ENCODE measurements at regions not wholly inside any gene's neighbourhood (a gene's known extent, or its start where the extent isn't known, plus 50 kb on each side); places are given as distances from the start of the nearest gene placed in this dataset.
"Not testable (repeated sequence)": the region's sequence is repeated elsewhere in the genome, so short reads cannot be mapped to it uniquely, and the experiment has no call there.

- H3K27ac Mint-ChIP-seq, result peak overlapping the region in 2 of 10 donors; percentile 89 to 94
Measured at GRCh38 chr5:34245032-34245394, 202.0 kb upstream of the C1QTNF3 start.

GRCh38 chr5:34245813-34246212 is 202.8 kb upstream of the C1QTNF3 start:
- Mint-ChIP-seq H3K4me1 (peaks cover 1 to 25% (median 13%) of the 10 kb centered on the region in 4 donors), H3K4me3 (peak overlapping the region; percentile 61 to 87 (median 78)), H3K27ac (peak overlapping the region; percentile 72 to 97 (median 94))
- H3K9me3 Mint-ChIP-seq, H3K36me3 Mint-ChIP-seq, H3K27me3 Mint-ChIP-seq, ATAC-seq: not testable (repeated sequence)
- POLR2A ChIA-PET, result interaction anchor here (1.1 kb wide), 1 partner anchor 669 kb away, joined by 4 read pairs; the partner anchor contains the start of genes BRIX1 and RAD1
- DNase-seq, result peak in 2 of 10 donors; percentile 16 to 24

More at GRCh38 chr5:34245032-34245394, 202.0 kb upstream of the C1QTNF3 start:
- DNase-seq, POLR2A ChIA-PET, H3K9me3 Mint-ChIP-seq, H3K36me3 Mint-ChIP-seq, H3K27me3 Mint-ChIP-seq: not testable (repeated sequence)
- Mint-ChIP-seq H3K4me1 (peaks cover 1 to 26% (median 15%) of the 10 kb centered on the region in 4 donors), H3K4me3 (peak overlapping the region in 3 of 10 donors; percentile 74 to 87 (median 79))
- ATAC-seq, result peak; percentile 84 to 93

- H3K4me1 Mint-ChIP-seq, H3K4me3 Mint-ChIP-seq, H3K27me3 Mint-ChIP-seq, H3K36me3 Mint-ChIP-seq, DNase-seq, H3K27ac Mint-ChIP-seq, H3K9me3 Mint-ChIP-seq, ATAC-seq, POLR2A ChIA-PET: not testable (repeated sequence)
Measured at GRCh38 chr5:34258598-34258997, 215.6 kb upstream of the C1QTNF3 start.

GRCh38 chr5:34261020-34261419 is 218.0 kb upstream of the C1QTNF3 start:
- H3K9me3 Mint-ChIP-seq, POLR2A ChIA-PET, H3K36me3 Mint-ChIP-seq, DNase-seq, ATAC-seq, H3K4me3 Mint-ChIP-seq, H3K4me1 Mint-ChIP-seq, H3K27me3 Mint-ChIP-seq, H3K27ac Mint-ChIP-seq: not testable (repeated sequence)

GRCh38 chr5:34266151-34266550 is 223.1 kb upstream of the C1QTNF3 start:
- H3K4me3 Mint-ChIP-seq, DNase-seq, H3K27me3 Mint-ChIP-seq, H3K36me3 Mint-ChIP-seq, POLR2A ChIA-PET, H3K9me3 Mint-ChIP-seq, H3K4me1 Mint-ChIP-seq, ATAC-seq, H3K27ac Mint-ChIP-seq: not testable (repeated sequence)

GRCh38 chr5:34296759-34297158 is 253.7 kb upstream of the C1QTNF3 start:
- H3K9me3 Mint-ChIP-seq, POLR2A ChIA-PET, DNase-seq, H3K4me3 Mint-ChIP-seq, H3K27ac Mint-ChIP-seq, H3K36me3 Mint-ChIP-seq, H3K4me1 Mint-ChIP-seq, ATAC-seq: not testable (repeated sequence)
- peaks cover 4 to 17% (median 5%) of the 10 kb centered on the region in 5 donors for H3K27me3 Mint-ChIP-seq

- H3K4me3 Mint-ChIP-seq, H3K4me1 Mint-ChIP-seq, H3K9me3 Mint-ChIP-seq, POLR2A ChIA-PET, H3K36me3 Mint-ChIP-seq, H3K27ac Mint-ChIP-seq, DNase-seq, H3K27me3 Mint-ChIP-seq, ATAC-seq: not testable (repeated sequence)
Measured at GRCh38 chr5:34329201-34329600, 286.2 kb upstream of the C1QTNF3 start.

GRCh38 chr5:34329611-34330108 is 286.6 kb upstream of the C1QTNF3 start:
- POLR2A ChIA-PET, H3K27me3 Mint-ChIP-seq, H3K36me3 Mint-ChIP-seq, ATAC-seq, H3K27ac Mint-ChIP-seq, DNase-seq, H3K4me3 Mint-ChIP-seq, H3K9me3 Mint-ChIP-seq, H3K4me1 Mint-ChIP-seq: not testable (repeated sequence)

- H3K27me3 Mint-ChIP-seq, ATAC-seq, H3K4me3 Mint-ChIP-seq, POLR2A ChIA-PET, DNase-seq, H3K27ac Mint-ChIP-seq, H3K9me3 Mint-ChIP-seq, H3K4me1 Mint-ChIP-seq, H3K36me3 Mint-ChIP-seq: not testable (repeated sequence)
Measured at GRCh38 chr5:34331928-34332454, 289.0 kb upstream of the C1QTNF3 start.

GRCh38 chr5:34339408-34340001 is 296.5 kb upstream of the C1QTNF3 start:
- H3K4me3 Mint-ChIP-seq, DNase-seq, H3K9me3 Mint-ChIP-seq, ATAC-seq, POLR2A ChIA-PET, H3K4me1 Mint-ChIP-seq, H3K27ac Mint-ChIP-seq, H3K27me3 Mint-ChIP-seq, H3K36me3 Mint-ChIP-seq: not testable (repeated sequence)

- ATAC-seq, H3K27ac Mint-ChIP-seq, H3K36me3 Mint-ChIP-seq, H3K9me3 Mint-ChIP-seq, POLR2A ChIA-PET, H3K4me1 Mint-ChIP-seq, H3K4me3 Mint-ChIP-seq, DNase-seq: not testable (repeated sequence)
- H3K27me3 Mint-ChIP-seq, result peaks cover 5 to 16% (median 8%) of the 10 kb centered on the region in 5 donors
Measured at GRCh38 chr5:34354440-34354839, 301.7 kb upstream of the RAI14 start.

- H3K4me3 Mint-ChIP-seq, H3K36me3 Mint-ChIP-seq, H3K4me1 Mint-ChIP-seq, POLR2A ChIA-PET, ATAC-seq, H3K27me3 Mint-ChIP-seq, H3K27ac Mint-ChIP-seq, DNase-seq, H3K9me3 Mint-ChIP-seq: not testable (repeated sequence)
Measured at GRCh38 chr5:34371417-34371816, 284.7 kb upstream of the RAI14 start.

GRCh38 chr5:34371817-34372216 is 284.3 kb upstream of the RAI14 start:
- H3K27me3 Mint-ChIP-seq, H3K27ac Mint-ChIP-seq, H3K4me1 Mint-ChIP-seq, ATAC-seq, H3K36me3 Mint-ChIP-seq, POLR2A ChIA-PET, H3K4me3 Mint-ChIP-seq, DNase-seq, H3K9me3 Mint-ChIP-seq: not testable (repeated sequence)

- DNase-seq, H3K4me1 Mint-ChIP-seq, POLR2A ChIA-PET, ATAC-seq, H3K27ac Mint-ChIP-seq, H3K4me3 Mint-ChIP-seq, H3K27me3 Mint-ChIP-seq, H3K9me3 Mint-ChIP-seq, H3K36me3 Mint-ChIP-seq: not testable (repeated sequence)
Measured at GRCh38 chr5:34372739-34373138, 283.4 kb upstream of the RAI14 start.
